Coronary artery (tissue), 2 donors: ENCODE measurements at regions not wholly inside any gene's neighbourhood (a gene's known extent, or its start where the extent isn't known, plus 50 kb on each side); places are given as distances from the start of the nearest gene placed in this dataset.
"Not testable (repeated sequence)": the region's sequence is repeated elsewhere in the genome, so short reads cannot be mapped to it uniquely, and the experiment has no call there.

Experiments
- DNase-seq: peaks from one replicate; pipeline ENCODE4 v3.0.0-alpha.2; 2017; ENCODE audit warnings: low spot score
- H3K27ac ChIP-seq, 2 donors: fragments of 200-600 bp; sonication (generic); one replicate each; pipeline ENCODE4 v1.5.1; 2016 to 2019
- H3K4me3 ChIP-seq: fragments of 200-600 bp; sonication (generic); 2 replicates; pipeline ENCODE4 v1.5.1; 2016; ENCODE audit warnings: mild to moderate bottlenecking, moderate library complexity
- TF ChIP-seq, protein P1 (sequence below): fragments of 200-600 bp; sonication (generic); IDR thresholded peaks from one replicate; pipeline ENCODE4 v1.5.1; 2019; ENCODE audit warnings: antibody characterized with exemption

DNA sequence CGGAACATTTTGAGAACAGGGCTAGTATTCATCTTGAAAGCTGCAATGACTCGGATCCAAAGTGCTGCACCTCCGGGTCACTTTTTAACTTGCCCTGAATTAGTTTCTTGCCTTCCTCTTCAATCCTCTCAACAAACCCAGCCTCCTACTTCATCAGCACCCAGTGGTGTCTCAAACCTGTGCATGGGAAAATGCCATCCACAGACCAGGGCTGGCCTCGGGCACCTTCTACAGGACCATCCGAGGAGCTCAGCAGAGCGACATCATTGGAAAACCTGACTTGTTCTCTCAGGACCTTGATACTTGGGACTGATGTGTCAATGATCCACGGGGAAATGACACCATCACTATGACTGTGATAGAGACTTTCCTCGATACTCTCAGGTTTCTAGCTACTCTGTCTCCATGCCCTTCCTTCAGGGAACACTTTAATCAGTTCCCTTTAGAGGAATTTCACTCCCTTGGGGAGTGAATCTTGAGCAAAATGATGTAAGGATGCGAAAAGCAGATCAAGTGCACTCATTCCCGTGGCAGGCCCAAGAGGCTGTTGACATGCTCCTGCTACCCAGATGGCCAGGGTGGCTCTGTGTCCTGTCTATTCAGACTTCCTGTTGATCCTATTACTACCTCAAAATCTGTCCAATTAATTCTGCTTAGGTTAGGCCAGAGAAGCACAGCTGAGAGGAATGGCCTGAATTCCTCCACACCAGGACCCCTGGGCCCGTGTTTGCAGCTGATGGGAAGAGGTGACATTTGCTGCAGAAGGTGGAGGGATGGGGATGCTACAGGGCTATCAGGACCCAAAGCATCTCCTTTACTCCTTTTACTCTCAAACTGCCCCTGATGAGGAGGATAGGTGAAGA lies 96.5 kb upstream of the SLC25A48 start:
- no peak for DNase-seq
- TF ChIP-seq, protein P1, sequence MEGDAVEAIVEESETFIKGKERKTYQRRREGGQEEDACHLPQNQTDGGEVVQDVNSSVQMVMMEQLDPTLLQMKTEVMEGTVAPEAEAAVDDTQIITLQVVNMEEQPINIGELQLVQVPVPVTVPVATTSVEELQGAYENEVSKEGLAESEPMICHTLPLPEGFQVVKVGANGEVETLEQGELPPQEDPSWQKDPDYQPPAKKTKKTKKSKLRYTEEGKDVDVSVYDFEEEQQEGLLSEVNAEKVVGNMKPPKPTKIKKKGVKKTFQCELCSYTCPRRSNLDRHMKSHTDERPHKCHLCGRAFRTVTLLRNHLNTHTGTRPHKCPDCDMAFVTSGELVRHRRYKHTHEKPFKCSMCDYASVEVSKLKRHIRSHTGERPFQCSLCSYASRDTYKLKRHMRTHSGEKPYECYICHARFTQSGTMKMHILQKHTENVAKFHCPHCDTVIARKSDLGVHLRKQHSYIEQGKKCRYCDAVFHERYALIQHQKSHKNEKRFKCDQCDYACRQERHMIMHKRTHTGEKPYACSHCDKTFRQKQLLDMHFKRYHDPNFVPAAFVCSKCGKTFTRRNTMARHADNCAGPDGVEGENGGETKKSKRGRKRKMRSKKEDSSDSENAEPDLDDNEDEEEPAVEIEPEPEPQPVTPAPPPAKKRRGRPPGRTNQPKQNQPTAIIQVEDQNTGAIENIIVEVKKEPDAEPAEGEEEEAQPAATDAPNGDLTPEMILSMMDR: no peak
- Histone ChIP-seq H3K27ac (no peak overlapping the region), H3K4me3 (no peak overlapping the region)

DNA sequence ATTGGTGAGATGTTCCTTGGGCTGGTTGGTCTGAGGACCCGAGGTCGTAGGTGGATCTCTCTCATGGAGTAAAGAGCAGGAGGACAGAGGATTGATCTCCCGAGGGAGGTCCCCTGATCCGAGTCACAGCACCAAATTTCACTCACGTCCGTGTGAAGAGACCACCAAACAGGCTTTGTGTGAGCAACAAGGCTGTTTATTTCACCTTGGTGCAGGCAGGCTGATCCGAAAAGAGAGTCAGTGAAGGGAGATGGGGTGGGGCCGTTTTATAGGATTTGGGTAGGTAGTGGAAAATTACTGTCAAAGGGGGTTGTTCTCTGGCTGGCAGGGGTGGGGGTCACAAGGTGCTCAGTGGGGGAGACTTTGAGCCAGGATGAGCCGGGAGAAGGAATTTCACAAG lies 97.5 kb upstream of the SLC25A48 start:
- H3K4me3 ChIP-seq, DNase-seq, H3K27ac ChIP-seq: not testable (repeated sequence)

DNA sequence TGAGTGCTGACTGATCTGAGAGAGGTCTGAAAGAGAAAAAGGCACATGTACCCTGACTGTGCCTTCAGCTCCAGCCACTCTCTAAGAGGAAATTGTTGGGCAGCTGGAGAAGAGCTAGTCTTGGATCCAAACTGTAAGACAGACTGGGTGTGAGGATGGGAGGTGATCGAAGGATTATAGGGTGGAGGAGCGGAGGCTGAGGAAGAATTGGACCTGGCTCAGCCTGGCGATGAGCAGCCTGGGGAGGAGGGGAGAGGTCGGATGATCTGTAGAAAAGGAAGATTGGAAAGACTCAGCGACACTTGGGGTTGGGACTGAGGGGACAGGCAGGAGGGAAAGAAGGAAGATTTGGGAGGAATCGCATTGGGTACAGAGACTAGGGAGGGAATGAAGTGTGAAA lies 98.6 kb upstream of the SLC25A48 start:
- no peak for DNase-seq
- H3K4me3 ChIP-seq: no peak overlapping the region
- TF ChIP-seq, protein P1: no peak
- no peak overlapping the region for H3K27ac ChIP-seq

DNA sequence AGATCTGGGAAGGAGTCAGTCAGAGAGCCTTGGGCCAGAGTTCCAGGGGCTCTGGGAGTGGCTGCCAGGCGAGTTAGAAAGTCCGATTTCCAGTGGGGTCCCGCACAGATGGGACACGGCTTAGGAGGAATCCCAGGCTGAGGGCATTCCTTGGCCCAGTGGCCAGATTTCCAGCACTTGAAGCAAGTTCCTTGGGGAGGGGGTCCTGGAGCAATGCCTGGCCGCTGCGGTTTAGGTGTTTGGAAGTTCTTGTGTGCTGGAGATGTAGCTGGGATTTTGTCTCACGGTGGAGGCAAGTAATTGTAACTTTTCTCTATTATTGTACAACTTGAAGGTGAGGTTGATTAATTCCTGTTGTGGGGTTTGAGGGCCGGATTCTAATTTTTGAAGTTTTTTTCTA lies 99.5 kb upstream of the SLC25A48 start:
- not testable (repeated sequence) for H3K27ac ChIP-seq, DNase-seq, H3K4me3 ChIP-seq

DNA sequence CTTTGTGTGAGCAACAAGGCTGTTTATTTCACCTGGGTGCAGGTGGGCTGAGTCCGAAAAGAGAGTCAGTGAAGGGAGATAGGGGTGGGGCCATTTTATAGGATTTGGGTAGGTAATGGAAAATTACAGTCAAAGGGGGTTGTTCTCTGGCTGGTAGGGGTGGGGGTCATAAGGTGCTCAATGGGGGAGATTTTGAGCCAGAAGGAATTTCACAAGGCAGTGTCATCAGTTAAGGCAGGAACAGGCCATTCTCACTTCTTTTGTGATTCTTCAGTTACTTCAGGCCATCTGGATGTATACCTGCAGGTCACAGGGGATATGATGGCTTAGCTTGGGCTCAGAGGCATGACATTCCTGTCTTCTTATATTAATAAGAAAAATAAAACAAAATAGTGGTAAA lies 103.4 kb upstream of the SLC25A48 start:
- not testable (repeated sequence) for DNase-seq, H3K4me3 ChIP-seq, H3K27ac ChIP-seq

DNA sequence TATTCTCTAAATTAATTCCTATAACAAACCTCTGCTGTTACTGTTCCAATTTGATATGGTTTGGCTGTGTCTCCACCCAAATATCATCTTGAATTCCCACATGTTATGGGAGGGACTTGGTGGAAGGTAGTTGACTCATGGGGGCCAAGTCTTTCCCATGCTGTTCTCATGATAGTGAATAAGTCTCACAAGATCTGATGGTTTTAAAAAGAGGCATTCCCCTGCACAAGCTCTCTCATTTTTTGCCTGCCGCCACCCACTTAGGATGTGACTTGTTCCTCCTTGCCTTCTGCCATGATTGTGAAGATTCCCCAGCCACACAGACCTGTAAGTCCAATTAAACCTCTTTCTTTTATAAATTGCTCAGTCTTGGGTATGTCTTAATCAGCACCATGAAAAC lies 104.3 kb upstream of the SLC25A48 start:
- not testable (repeated sequence) for H3K27ac ChIP-seq, DNase-seq, H3K4me3 ChIP-seq

DNA sequence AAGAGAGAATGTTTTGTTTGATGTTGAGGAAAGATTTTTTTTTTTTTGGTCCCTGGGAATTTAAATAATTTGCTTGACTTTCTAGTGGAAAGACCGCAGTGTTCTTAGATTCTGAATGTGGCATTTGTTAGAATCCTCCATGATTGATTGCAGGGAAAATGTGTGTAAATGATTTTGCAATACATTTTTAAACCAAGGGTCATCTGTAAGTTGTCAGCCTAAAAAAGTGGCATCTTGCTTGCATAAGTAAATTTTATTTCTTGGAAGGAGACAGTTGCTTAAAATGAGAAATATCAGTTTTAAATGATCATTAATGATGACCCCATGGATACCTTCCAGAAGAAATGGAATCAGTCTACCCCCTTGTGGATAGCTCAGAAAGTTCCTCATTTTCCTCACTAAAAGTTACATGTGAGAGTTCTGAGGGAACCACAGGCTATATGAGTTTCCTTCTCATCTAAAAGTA lies 105.1 kb upstream of the SLC25A48 start:
- TF ChIP-seq, protein P1: no peak
- Histone ChIP-seq H3K27ac (no peak overlapping the region), H3K4me3 (no peak overlapping the region)
- no peak for DNase-seq

DNA sequence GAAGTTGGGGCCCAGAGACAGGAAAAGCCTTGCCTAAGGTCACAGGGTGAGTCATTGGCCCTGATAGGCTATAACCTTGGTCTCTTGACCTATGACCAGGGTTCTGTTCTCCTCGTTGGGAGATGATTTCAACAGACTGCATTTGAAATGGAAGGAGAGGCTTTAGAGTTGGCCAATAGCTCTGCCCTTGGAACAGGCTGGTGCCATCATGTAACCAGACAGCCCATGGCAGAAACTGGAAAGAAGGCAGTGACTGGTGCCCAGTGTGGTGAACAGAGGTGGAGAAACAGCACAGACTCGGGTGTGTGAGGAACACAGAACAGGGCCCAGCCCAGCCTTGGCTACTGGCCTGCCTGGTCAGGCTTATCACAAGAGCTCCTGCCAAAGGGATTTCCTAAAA lies 109.8 kb upstream of the SLC25A48 start:
- TF ChIP-seq, protein P1: no peak
- no peak overlapping the region for H3K4me3 ChIP-seq
- DNase-seq: no peak
- no peak overlapping the region for H3K27ac ChIP-seq

DNA sequence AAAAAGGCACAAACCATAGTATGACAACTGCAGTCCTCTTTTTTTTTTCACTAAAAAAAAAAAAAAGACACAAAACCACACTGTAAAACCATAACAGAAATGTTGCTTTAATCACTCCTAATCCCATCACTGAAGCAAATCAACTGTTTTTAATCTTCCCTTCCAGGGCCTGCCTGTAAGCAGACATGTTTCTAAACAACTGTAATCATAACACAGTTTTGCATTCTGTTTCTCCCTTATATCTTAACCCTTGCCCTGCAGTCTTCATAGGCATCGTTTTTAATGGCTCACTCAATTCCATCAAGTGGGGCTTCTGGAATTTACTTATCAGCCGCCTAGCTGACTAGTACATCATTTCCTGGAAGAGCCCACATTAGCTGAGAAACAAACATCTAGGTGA lies 111.0 kb upstream of the SLC25A48 start:
- H3K4me3 ChIP-seq: no peak overlapping the region
- no peak overlapping the region for H3K27ac ChIP-seq
- TF ChIP-seq, protein P1: no peak
- no peak for DNase-seq
